B cell (primary cell): ENCODE measurements at regions not wholly inside any gene's neighbourhood (a gene's known extent, or its start where the extent isn't known, plus 50 kb on each side); places are given as distances from the start of the nearest gene placed in this dataset.

Experiments used
- ATAC-seq: fragments of 200-7000 bp; cut with Tn5 transposase; one replicate; pipeline ENCODE4 v1.10.0; 2021; ENCODE audit warnings: low read depth, mild to moderate bottlenecking, moderate number of reproducible peaks, moderate library complexity
- CTCF ChIA-PET: fragments of 350-600 bp; sonication (Branson Sonifier 250); formaldehyde crosslinking; loops from one replicate; lab custom pipeline; 2021; ENCODE audit warnings: antibody characterized with exemption, inconsistent platforms; lab: Charles Lee
- POLR2A ChIA-PET: fragments of 350-600 bp; sonication (Branson Sonifier 250); formaldehyde crosslinking; loops from one replicate; lab custom pipeline; 2021; ENCODE audit warnings: antibody characterized with exemption; lab: Charles Lee
- DNase-seq: peaks from one replicate; pipeline ENCODE4 v3.0.0; 2013
- H2AFZ ChIP-seq: 2 replicates; pipeline ENCODE4 v1.6.1; 2012; ENCODE audit warnings: mild to moderate bottlenecking, low read depth, low read length; ENCODE audit not compliant: insufficient read depth, poor library complexity, severe bottlenecking
- H3K27ac ChIP-seq, 2 donors: 1 replicate in 1 of 2; 2 replicates in 1 of 2; pipeline ENCODE4 v1.5.1; 2012 to 2013; ENCODE audit warnings: low read length in 2 of 2, mild to moderate bottlenecking in 2 of 2, moderate library complexity in 1 of 2
- H3K27me3 ChIP-seq, 4 experiments: fragments of 200-600 bp in 1 of 4; sonication (generic) in 1 of 4; replicated peaks in 1 of 4; 1 replicate in 2 of 4; 2 replicates in 2 of 4; pipeline versions ENCODE4 v1.6.1 to v1.7.0; 2013 to 2016; ENCODE audit warnings: low read length in 3 of 4, mild to moderate bottlenecking in 2 of 4, mixed read lengths in 1 of 4, moderate library complexity in 1 of 4; ENCODE audit not compliant: insufficient read depth in 4 of 4, control insufficient read depth in 3 of 4; ENCODE audit errors: control extremely low read depth in 1 of 4
- H3K36me3 ChIP-seq, 2 experiments: replicated peaks in 1 of 2; 1 replicate in 1 of 2; 2 replicates in 1 of 2; pipeline versions ENCODE4 v1.6.1 to v1.7.1; 2013; ENCODE audit warnings: low read length in 1 of 2; ENCODE audit not compliant: insufficient read depth in 2 of 2, control insufficient read depth in 1 of 2; ENCODE audit errors: control extremely low read depth in 1 of 2, extremely low read depth in 1 of 2
- H3K4me1 ChIP-seq, 2 donors: fragments of 200-600 bp in 1 of 2; sonication (generic) in 1 of 2; 1 replicate in 1 of 2; 2 replicates in 1 of 2; pipeline versions ENCODE4 v1.5.1 to v1.6.1; 2013 to 2017; ENCODE audit warnings: low read length in 2 of 2; ENCODE audit not compliant: control insufficient read depth in 2 of 2, insufficient read depth in 2 of 2
- H3K4me2 ChIP-seq: replicated peaks from 2 replicates; pipeline ENCODE3; 2012; ENCODE audit warnings: mild to moderate bottlenecking, low read depth, low read length; ENCODE audit not compliant: poor library complexity, severe bottlenecking
- H3K4me3 ChIP-seq, 5 experiments: fragments of 200-600 bp in 1 of 5; sonication (generic) in 1 of 5; 1 replicate in 3 of 5; 2 replicates in 2 of 5; pipeline versions ENCODE4 v1.5.1 to v1.7.0; 2011 to 2016; ENCODE audit warnings: low read length in 4 of 5, mild to moderate bottlenecking in 4 of 5, low read depth in 2 of 5, control low read depth in 1 of 5, moderate library complexity in 1 of 5; ENCODE audit not compliant: insufficient read depth in 1 of 5; ENCODE audit errors: control extremely low read depth in 1 of 5, extremely low read depth in 1 of 5
- H3K79me2 ChIP-seq: fragments of 200-600 bp; sonication (generic); one replicate; pipeline ENCODE4 v1.6.0; 2016; ENCODE audit warnings: low read length; ENCODE audit not compliant: control insufficient read depth, insufficient read depth
- H3K9ac ChIP-seq: fragments of 200-600 bp; sonication (generic); 2 replicates; pipeline ENCODE4 v1.6.1; 2017; ENCODE audit warnings: mild to moderate bottlenecking, low read length, moderate library complexity
- H3K9me3 ChIP-seq, 3 donors: one replicate each; pipeline versions ENCODE4 v1.6.1 to v1.7.1; 2013; ENCODE audit warnings: low read length in 2 of 3; ENCODE audit not compliant: control insufficient read depth in 2 of 3, insufficient read depth in 1 of 3; ENCODE audit errors: control extremely low read depth in 1 of 3
- H4K20me1 ChIP-seq: 2 replicates; pipeline ENCODE4 v1.6.0; 2012; ENCODE audit warnings: mild to moderate bottlenecking, low read length; ENCODE audit not compliant: insufficient read depth, control insufficient read depth, poor library complexity, severe bottlenecking
- H3K27ac Mint-ChIP-seq: one replicate; pipeline ENCODE4 v1.8.0; 2021; ENCODE audit warnings: mixed read lengths
- H3K27me3 Mint-ChIP-seq: one replicate; pipeline ENCODE4 v1.8.0; 2021; ENCODE audit warnings: mixed read lengths
- H3K4me1 Mint-ChIP-seq: one replicate; pipeline ENCODE4 v1.8.0; 2021; ENCODE audit warnings: mixed read lengths
- H3K4me3 Mint-ChIP-seq: one replicate; pipeline ENCODE4 v1.8.0; 2021; ENCODE audit warnings: mixed read lengths
- H3K9me3 Mint-ChIP-seq: one replicate; pipeline ENCODE4 v1.8.0; 2022; ENCODE audit warnings: mixed read lengths; ENCODE audit not compliant: insufficient read depth
- EZH2 ChIP-seq: IDR thresholded peaks from 2 replicates; pipeline ENCODE4 v1.6.1; 2012; ENCODE audit warnings: borderline replicate concordance, low read depth, mild to moderate bottlenecking, moderate library complexity, low read length; ENCODE audit not compliant: insufficient read depth, poor library complexity, severe bottlenecking
- WGBS: methylation state at CpG from one replicate; pipeline ENCODE4 v1.1.5; 2013; ENCODE audit warnings: missing lambda C conversion rate; ENCODE audit not compliant: insufficient coverage; 5-methylcytosine and 5-hydroxymethylcytosine counted together
- intact Hi-C: fragments of 100-400 bp; cut with micrococcal nuclease; formaldehyde crosslinking; loops from one replicate; pipeline ENCODE4 v1.10.0; 2022
- TF ChIP-seq, protein P1 (sequence below): fragments of 200-600 bp; IDR thresholded peaks from one replicate; pipeline ENCODE4 v1.8.0; 2022; ENCODE audit warnings: antibody characterized with exemption, mild to moderate bottlenecking

DNA sequence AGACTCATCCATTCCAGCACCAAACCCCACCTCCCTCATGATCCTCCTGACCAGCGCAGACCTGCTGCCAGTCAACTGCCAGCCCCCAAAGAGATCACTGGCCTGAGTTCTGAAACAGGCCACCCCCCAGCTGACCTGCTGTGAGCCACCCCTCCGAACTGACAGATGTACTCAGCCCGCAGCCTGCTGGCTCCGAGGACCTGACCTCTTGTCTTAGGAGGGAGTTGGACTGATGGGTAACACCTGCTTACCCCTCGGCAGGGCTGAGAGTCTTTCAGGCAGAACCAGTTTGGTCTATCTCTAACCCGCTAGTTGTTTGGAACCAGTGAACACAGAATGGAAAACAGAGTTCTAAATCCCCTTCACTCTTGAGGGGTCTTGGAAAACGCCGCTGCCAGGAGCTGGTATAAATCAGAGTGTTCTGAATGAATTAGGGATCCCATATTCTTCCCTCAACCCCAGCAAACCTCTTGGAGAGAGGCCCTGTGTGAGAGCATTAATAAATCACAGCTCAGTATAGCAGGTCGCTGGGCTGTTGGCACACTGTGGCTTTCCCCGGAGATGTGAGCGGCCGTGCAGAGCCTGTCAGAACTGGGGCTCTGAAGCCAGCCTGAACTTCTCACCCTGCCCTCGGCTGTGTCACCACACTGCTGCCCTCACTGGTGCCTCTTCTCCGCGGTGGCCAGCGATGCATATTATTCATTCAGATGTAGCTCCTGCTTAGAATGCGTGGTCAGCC lies 165.1 kb upstream of the NCAM1 start:
- Mint-ChIP-seq H3K27ac (no peak overlapping the region), H3K4me3 (no peak overlapping the region), H3K27me3 (peaks cover 7% of the 10 kb centered on the region), H3K9me3 (no peaks in the 10 kb centered on the region), H3K4me1 (no peaks in the 10 kb centered on the region)
- POLR2A ChIA-PET, result no interaction called here
- CTCF ChIA-PET, result interaction anchor here (1.0 kb wide), 1 partner anchor 8 kb away, joined by 3 read pairs; no protein-coding TSS in a partner anchor
- H3K4me2 ChIP-seq, result no peak overlapping the region
- no peaks in the 10 kb centered on the region for H3K79me2 ChIP-seq
- no peak overlapping the region for H3K27ac ChIP-seq
- DNase-seq, result no peak
- H3K9me3 ChIP-seq, result no peaks in the 10 kb centered on the region
- intact Hi-C loops, result no loop called here
- 83% methylated on average over 12 of the region's 17 CpGs for WGBS
- TF ChIP-seq EZH2, result no peak
- TF ChIP-seq, protein P1, sequence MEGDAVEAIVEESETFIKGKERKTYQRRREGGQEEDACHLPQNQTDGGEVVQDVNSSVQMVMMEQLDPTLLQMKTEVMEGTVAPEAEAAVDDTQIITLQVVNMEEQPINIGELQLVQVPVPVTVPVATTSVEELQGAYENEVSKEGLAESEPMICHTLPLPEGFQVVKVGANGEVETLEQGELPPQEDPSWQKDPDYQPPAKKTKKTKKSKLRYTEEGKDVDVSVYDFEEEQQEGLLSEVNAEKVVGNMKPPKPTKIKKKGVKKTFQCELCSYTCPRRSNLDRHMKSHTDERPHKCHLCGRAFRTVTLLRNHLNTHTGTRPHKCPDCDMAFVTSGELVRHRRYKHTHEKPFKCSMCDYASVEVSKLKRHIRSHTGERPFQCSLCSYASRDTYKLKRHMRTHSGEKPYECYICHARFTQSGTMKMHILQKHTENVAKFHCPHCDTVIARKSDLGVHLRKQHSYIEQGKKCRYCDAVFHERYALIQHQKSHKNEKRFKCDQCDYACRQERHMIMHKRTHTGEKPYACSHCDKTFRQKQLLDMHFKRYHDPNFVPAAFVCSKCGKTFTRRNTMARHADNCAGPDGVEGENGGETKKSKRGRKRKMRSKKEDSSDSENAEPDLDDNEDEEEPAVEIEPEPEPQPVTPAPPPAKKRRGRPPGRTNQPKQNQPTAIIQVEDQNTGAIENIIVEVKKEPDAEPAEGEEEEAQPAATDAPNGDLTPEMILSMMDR, result no peak
- no peak overlapping the region for H3K9ac ChIP-seq
- no peaks in the 10 kb centered on the region for H3K27me3 ChIP-seq
- H2AFZ ChIP-seq, result no peak overlapping the region
- no peaks in the 10 kb centered on the region for H4K20me1 ChIP-seq
- no peaks in the 10 kb centered on the region for H3K36me3 ChIP-seq
- H3K4me3 ChIP-seq, result no peak overlapping the region
- no peaks in the 10 kb centered on the region for H3K4me1 ChIP-seq
- no peak for ATAC-seq

DNA sequence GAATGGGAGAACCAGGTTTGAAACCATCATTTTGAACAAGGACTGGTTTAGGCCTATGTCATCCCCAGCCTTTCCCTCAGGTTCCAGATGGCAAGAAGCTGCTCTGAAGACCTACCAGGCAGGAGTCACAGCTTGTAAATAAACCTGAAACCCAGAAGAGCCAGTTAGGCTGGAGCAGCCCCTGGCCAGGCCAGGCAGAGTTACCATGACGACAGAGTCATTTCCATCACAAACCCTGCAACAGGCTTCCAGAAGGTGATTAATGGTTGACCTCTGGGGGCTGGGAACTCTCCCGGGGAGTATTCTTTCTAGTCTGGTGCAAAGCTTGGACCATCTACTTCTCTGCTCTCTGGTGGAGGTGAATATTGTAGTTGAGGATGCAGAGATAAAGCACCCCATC lies 164.1 kb upstream of the NCAM1 start:
- no peak overlapping the region for H2AFZ ChIP-seq
- WGBS, result 100% methylated on average over 1 of the region's 2 CpGs
- no peaks in the 10 kb centered on the region for H3K4me1 Mint-ChIP-seq
- ATAC-seq, result no peak
- H3K4me2 ChIP-seq, result no peak overlapping the region
- no peaks in the 10 kb centered on the region for H4K20me1 ChIP-seq
- H3K27me3 Mint-ChIP-seq, result peaks cover 7% of the 10 kb centered on the region
- no peak overlapping the region for H3K4me3 ChIP-seq
- H3K36me3 ChIP-seq, result no peaks in the 10 kb centered on the region
- no peak overlapping the region for H3K27ac Mint-ChIP-seq
- no peaks in the 10 kb centered on the region for H3K4me1 ChIP-seq
- CTCF ChIA-PET, result no interaction called here
- no peaks in the 10 kb centered on the region for H3K9me3 Mint-ChIP-seq
- intact Hi-C loops, result no loop called here
- TF ChIP-seq, protein P1, result no peak
- TF ChIP-seq EZH2, result no peak
- POLR2A ChIA-PET, result no interaction called here
- H3K79me2 ChIP-seq, result no peaks in the 10 kb centered on the region
- no peak overlapping the region for H3K9ac ChIP-seq
- no peaks in the 10 kb centered on the region for H3K27me3 ChIP-seq
- no peak for DNase-seq
- H3K4me3 Mint-ChIP-seq, result no peak overlapping the region
- no peaks in the 10 kb centered on the region for H3K9me3 ChIP-seq
- no peak overlapping the region for H3K27ac ChIP-seq
